Astrocyte (in vitro differentiated cells and primary cell): ENCODE measurements at regions not wholly inside any gene's neighbourhood (a gene's known extent, or its start where the extent isn't known, plus 50 kb on each side); places are given as distances from the start of the nearest gene placed in this dataset.

ENCODE experiments used
- CTCF ChIP-seq: IDR thresholded peaks from 2 replicates; pipeline ENCODE4 v1.5.1; 2011; ENCODE audit warnings: low read depth, mild to moderate bottlenecking, inconsistent platforms, low read length, moderate library complexity; ENCODE audit not compliant: insufficient read depth
- EZH2 ChIP-seq: IDR thresholded peaks from 2 replicates; pipeline ENCODE4 v1.6.1; 2012; ENCODE audit warnings: mild to moderate bottlenecking, low read length, inconsistent platforms; ENCODE audit not compliant: insufficient read depth

- no peak for TF ChIP-seq CTCF
- no peak for TF ChIP-seq EZH2
Observed at GRCh38 chr3:13163848-13164382, 90.7 kb upstream of the IQSEC1 start.
